Dermis microvascular lymphatic vessel endothelial cell (primary cell): ENCODE measurements at regions not wholly inside any gene's neighbourhood (a gene's known extent, or its start where the extent isn't known, plus 50 kb on each side); places are given as distances from the start of the nearest gene placed in this dataset.
"Not testable (repeated sequence)": the region's sequence is repeated elsewhere in the genome, so short reads cannot be mapped to it uniquely, and the experiment has no call there.

Experiments
- DNase-seq, 2 donors: peaks; one replicate each; pipeline versions ENCODE4 v3.0.0 to v3.0.0-alpha.2; 2010; ENCODE audit warnings: low read depth in 2 of 2

DNA sequence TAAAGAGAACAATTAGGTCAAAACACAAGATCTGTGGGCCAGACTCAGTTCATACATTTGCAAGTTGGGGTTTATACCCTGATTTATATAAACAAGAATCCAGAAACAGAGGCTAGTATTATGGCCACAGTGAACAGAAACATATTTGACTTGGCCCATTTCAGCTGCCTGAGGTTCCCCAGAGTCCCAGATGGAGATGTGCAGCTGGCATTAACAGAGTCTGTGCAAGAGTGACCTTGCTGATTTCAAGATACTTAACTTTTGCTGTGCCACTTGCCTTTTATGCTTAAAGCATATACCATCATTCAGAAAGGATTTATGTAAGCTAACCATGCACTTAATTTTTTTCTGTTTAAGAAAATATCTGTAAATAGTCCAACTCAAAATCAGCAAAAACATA, 636.3 kb downstream of the TRIB2 start:
- no peak for DNase-seq

GRCh38 chr2:13354031-13354430, 637.3 kb downstream of the TRIB2 start:
- DNase-seq: no peak

DNA sequence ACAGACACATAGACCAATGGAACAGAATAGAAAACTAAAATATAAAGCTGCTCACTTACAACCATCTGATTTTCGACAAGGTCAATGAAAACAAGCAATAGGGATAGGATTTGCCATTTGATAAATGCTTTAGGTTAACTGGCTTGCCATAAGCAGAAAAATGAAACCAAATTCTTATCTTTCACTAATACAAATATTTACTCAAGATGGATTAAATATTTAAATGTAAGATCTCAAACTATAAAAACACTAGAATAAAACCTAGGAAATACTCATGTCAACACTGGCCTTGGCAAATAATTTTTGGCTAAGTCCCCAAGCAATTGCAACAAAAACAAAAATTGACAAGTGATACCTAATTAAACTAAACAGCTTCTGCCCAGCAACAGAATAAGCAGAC, 665.2 kb downstream of the TRIB2 start:
- not testable (repeated sequence) for DNase-seq

DNA sequence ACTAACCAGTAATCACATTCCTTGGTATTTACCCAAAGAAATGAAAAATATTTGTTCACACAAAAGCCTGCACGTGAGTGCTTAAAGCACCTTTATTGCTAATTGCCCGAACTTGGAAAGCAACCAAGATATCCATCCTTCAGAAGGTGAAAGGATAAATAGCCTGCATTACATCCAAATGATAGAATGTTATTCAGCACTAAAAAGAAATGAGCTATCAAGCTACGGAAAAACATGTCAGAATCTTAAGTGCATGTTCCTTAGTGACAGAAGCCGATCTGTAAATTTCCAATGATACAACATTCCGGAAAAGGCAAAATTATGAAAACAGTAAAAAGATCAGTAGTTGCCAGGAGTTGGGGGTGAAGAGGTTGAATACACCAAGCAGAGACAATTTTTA, 672.4 kb downstream of the TRIB2 start:
- DNase-seq: not testable (repeated sequence)

GRCh38 chr2:13390676-13391075, 673.9 kb downstream of the TRIB2 start:
- DNase-seq: no peak

GRCh38 chr2:13401312-13401711, 684.6 kb downstream of the TRIB2 start:
- DNase-seq: no peak

GRCh38 chr2:13413989-13414388, 697.3 kb downstream of the TRIB2 start:
- no peak for DNase-seq

GRCh38 chr2:13414897-13415296, 698.2 kb downstream of the TRIB2 start:
- DNase-seq: no peak

- no peak for DNase-seq
Measured at GRCh38 chr2:13433954-13434353, 717.2 kb downstream of the TRIB2 start.

DNA sequence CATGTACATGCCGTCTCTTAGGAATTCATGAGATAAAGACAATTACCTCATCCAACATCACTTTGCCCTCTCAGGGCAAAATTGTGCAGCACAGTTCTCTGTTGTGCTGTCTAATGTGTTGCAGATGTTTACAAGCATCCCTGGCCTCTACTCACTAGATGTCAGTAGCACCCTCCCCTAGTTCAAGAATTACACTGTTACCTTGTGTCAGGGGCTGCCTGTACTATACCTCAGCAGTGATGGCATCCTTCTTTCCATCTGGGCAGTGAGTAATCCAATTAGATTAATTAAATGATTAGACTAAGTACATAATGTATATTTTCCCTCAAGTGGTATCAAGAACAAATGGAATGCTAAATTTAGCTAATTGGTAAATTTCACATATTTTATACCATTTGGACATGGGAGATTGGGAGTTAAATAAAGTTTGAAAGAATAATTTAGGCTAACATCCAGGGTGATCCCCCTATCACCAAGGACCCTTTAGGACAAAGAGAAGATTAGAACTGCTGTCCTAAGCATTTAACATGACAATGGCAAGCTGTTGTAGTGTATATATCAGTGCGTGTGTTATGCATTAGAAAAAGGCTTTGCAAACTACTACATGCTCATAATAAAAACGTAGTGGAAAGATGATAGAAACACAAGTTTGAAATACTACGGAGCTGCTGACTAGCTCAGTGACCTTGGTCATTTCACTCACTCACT, 727.0 kb downstream of the TRIB2 start:
- DNase-seq: not testable (repeated sequence)

DNA sequence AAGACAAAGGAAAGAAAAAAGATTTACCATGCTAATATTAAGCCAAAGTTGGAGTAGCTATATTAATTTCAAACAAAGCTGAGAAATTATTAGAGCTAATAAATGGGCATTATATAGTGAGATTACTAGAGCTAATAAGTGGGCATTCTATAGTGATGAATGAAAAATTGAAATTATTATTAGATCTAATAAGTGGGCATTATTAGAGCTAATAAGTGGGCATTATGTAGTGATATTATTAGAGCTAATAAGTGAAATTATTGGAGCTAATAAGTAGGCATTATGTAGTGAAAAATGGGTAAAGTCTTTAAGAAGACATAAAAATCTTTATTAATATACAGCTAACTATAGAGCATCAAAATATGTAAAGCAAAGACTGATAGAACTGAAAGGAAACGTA, 745.7 kb downstream of the TRIB2 start:
- no peak for DNase-seq

- DNase-seq: no peak
Measured at GRCh38 chr2:13466076-13466475, 749.3 kb downstream of the TRIB2 start.

DNA sequence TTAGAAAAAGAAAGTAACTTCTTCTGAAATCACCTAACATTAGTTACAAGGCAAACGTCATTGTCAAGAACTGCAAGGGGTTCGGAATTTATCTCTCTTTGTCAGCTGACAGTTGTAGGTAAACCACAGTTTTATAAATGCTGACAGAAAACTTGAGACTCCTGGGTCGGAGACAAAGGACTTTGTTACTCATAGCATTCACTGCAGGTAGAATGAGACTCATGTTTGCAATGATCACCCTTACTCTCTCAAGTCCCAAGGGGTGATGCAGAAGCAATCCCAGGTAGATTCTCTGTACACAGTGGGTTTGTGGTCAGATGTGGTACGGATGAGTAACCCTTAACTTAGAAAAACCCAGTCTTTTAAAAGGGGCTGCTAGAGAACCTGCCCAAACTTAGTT, 757.8 kb downstream of the TRIB2 start:
- DNase-seq: no peak

GRCh38 chr2:13480057-13480456, 763.3 kb downstream of the TRIB2 start:
- DNase-seq: no peak

DNA sequence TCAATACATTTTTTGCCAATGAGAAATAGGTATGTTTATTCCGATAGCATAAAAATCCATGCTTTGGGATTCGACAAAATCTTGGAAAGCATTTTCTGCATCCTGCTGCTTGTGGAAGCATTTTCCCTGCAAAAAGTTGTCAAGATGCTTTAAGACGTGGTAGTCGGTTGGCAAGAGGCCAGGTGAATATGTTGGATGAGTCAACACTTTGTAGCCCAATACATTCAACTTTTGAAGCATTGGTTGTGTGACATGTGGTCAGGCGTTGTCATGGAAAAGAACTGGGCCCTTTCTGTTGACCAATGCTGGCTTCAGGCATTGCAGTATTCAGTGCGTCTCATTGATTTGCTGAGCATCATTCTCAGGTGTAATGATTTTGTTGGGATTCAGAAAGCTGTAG, 764.5 kb downstream of the TRIB2 start:
- DNase-seq: no peak

GRCh38 chr2:13485256-13485655, 768.5 kb downstream of the TRIB2 start:
- no peak for DNase-seq

GRCh38 chr2:13488965-13489364, 772.2 kb downstream of the TRIB2 start:
- no peak for DNase-seq

DNA sequence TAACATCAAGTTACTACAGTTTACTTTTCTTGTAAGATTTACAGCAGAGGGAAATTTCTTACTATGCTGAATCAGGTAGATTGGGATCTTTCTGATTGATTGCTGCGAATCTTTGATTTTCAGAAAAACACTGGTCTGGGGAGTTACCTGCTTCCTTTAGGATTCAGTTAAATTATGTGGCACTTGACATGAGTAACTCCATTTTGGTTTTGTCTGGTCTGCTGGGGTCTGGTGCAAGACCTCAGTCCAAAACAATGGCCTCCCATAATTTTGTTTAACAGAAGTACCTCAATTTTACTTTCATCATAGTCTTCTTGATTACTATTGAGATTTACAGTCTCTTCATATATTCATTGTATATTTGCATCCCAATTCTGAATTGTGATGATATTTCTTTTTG, 775.5 kb downstream of the TRIB2 start:
- DNase-seq: no peak

DNA sequence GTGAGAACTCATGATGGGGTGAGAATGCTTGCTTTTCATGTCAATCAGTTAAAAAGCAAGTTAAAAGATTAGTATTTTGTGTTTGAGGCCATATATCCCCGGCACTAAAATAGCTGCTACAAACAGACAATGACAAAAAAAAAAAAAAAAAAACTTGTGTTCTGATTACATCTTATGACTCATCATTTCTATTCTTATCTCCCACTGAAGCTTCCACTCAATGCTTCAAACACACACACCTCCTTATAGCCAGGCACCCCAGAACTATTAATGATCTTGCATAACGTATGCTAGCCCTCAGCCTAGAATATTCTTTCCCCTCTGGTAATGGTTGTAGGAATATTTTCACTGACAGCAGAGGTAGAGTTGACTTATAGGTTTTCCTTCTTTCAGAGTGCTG, 778.3 kb downstream of the TRIB2 start:
- DNase-seq: no peak

GRCh38 chr2:13504808-13505207, 788.1 kb downstream of the TRIB2 start:
- no peak for DNase-seq

DNA sequence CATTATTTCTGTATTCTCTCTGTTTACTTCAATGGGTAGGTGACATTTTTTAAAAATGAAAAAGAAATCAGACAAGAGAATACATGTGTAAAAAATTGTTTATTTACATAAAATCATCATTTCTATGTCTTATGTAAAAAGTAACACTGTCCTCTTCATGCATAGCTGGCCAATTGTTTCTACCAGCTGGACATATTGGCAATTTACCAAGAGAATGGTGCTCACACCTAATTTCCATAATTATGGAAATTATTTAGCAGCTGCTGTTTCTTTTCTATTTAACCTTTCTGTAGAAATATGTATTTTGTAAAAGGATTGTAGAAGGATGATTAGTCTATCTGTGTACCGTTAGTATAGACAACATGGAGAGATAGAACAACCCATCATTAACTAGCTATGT, 791.9 kb downstream of the TRIB2 start:
- no peak for DNase-seq

DNA sequence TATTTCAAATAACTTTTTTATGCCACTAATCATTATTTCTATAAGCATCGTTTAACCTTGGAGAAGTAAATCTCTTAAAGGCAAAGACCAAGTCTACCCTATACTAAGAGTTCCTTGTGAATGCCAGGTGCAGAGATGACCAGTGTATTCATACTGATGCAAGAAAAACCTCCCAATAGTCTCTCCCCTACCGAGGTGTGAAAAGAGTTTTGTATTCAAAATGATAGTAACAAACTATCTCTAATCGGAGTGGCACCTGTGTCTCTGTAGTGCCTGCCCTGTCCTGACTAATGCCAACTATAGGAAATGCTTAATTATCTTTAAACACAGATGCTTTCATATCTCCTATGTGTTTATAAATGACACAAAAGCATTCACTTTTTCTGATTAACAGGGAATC, 798.5 kb downstream of the TRIB2 start:
- DNase-seq: no peak

DNA sequence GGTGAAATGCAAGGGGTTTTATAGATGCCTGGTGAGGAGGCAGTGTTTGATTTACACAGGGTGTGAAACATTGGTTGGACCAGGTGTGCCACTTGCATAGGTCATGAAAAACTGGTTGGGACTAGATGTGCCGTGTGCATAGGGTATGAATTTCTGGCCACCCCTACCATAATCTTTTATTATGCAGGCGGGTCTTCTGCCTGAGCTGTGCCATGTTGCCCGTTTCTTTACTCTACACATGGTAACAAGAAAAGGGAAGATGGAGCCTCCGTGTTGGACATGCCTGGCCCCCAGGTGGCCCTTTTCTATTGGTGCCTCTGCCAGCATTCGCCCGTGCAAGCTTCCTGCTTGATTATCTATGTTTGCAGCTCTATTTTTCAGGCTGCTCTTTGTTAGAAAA, 805.4 kb downstream of the TRIB2 start:
- DNase-seq: no peak
